LNCAP (cell line): ENCODE measurements at regions not wholly inside any gene's neighbourhood (a gene's known extent, or its start where the extent isn't known, plus 50 kb on each side); places are given as distances from the start of the nearest gene placed in this dataset.

Source experiments
- TF ChIP-seq, protein P1 (sequence below): fragments of 450-650 bp; IDR thresholded peaks from 2 replicates; pipeline ENCODE4 v1.5.1; 2017; ENCODE audit warnings: mild to moderate bottlenecking

DNA sequence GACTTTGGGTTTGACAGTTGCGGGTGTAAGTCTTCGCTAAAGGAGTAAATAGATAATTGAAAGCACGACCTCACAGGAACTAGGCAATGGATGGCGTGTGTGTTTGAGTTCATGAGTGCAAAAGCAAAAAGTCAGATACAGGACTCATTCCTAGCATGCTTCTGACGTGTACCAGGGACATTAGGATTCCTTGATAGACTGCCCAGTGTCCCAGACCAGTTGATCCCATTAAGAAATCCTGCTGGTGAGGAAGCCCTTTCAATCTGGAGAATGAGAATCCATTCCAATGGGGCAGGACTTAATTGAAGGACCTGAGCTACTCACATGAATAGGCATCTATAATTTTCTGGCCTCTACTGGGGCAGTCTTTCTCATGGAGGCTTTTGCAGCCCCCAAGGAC, 235.4 kb downstream of the RAD51AP2 start:
- TF ChIP-seq, protein P1, sequence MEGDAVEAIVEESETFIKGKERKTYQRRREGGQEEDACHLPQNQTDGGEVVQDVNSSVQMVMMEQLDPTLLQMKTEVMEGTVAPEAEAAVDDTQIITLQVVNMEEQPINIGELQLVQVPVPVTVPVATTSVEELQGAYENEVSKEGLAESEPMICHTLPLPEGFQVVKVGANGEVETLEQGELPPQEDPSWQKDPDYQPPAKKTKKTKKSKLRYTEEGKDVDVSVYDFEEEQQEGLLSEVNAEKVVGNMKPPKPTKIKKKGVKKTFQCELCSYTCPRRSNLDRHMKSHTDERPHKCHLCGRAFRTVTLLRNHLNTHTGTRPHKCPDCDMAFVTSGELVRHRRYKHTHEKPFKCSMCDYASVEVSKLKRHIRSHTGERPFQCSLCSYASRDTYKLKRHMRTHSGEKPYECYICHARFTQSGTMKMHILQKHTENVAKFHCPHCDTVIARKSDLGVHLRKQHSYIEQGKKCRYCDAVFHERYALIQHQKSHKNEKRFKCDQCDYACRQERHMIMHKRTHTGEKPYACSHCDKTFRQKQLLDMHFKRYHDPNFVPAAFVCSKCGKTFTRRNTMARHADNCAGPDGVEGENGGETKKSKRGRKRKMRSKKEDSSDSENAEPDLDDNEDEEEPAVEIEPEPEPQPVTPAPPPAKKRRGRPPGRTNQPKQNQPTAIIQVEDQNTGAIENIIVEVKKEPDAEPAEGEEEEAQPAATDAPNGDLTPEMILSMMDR, result no peak

DNA sequence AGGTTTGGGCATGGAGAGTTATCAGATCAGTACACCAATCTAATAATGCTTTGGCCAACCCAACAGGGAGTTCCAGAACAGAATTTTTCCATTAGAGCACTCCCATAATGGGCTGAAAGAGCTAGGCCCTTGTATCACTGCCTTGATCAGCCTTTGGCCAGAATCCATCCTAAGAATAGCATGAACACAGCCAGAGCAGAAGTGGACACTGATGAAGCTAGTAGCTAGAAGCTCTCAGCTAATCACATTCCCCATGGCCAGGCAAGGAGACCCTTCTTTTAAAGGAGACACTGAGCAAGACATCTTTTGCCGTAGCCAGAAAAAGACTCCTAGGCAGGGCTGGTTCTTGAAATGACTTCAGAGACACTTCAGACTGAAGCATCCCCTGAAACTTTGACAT, 236.0 kb downstream of the RAD51AP2 start:
- TF ChIP-seq, protein P1, result no peak

DNA sequence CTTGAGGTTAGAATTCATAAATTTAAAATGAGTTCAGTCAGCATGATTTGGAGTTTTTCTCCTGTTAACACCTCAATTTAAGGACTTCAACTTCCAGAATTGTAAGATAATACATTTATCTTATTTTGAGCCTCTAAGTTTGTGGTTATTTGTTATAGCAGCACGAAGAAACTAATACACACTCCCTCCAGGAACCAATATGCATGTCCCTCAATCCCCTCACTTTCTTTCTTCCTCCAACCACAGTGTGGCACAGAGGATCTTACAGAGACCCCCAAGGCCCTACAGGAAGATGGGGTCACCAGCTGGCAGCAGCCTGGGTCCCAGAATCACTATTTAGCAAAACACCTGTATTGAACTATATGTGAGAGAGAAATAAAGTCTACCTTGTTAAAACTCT, 242.0 kb downstream of the RAD51AP2 start:
- TF ChIP-seq, protein P1, result no peak

DNA sequence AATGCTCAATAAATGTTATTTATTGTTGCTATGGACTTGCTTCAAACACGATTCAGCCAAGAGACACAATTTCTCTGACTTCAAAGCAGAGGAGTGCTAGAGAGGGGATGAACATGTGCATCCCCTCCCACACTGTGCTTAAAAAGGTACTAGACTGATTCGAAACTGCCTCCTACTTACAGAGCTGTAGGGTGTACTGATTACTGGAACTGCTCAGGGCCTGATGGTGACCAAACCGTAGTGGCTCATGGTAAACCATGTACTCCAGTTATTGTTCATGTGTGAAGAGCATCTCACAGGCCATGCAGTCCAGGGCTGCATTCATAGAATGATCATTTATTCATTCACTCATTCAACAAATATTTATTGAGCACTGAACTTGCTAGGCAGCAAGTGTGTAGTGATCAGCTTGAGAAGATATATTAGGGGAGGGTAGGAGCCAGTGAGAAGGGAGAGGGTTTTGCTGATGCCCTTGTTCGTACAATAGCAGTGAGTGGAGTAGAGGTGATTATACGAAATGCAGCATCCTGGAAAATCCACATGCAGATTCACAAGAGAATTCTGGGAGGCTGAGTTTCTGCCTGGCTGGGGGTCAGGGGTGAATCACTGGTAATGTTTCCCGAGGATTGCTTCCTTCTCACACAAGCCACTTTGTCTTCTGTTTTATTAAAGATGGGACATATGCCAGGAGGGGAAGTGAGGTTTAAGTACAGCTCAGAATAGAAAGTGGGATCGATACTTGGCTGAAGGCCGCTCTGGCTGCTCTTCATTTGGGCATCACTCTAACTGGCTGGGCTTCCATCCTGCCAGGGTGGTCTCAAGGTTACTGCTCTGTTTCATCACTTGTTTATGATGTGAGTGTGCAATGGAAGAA, 245.4 kb downstream of the RAD51AP2 start:
- TF ChIP-seq, protein P1, result no peak

DNA sequence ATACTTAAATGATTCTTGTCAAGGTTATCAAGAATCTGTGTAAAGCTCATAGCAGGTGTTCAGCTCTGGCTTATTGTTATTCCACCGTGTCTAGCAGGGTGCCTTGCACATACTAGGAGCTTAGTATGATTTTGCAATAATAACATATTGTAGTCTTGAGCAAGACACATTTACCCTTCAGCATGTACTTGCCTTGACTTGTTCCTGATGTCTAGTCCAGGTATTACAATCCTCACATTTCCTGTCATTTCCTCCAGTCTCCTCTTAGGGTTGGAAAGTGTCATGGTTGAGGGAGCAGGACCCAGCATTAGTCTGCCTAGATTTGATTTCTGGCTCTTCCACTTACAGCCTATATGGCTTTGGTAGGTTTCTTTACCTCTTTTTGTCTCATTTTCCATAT, 246.1 kb downstream of the RAD51AP2 start:
- TF ChIP-seq, protein P1, result no peak

DNA sequence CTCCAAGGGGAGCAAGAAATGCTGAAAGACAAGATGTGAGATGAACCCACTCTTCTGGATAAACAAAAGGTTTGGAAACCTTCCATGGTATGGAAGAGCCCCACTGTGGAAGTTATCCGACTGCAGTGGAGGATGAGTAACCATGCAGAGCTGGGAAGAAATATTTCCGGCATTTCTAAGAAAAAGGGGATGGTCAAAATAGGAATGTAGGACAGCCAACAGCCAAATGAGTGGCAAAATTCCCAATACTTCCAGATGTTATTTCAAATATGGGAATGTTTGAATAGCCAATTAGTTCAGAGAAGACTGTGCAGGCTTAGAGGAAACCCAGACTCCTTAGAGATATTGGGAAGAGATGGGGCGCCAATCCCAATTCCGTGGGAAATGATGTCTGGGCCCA, 246.8 kb downstream of the RAD51AP2 start:
- TF ChIP-seq, protein P1, result no peak

DNA sequence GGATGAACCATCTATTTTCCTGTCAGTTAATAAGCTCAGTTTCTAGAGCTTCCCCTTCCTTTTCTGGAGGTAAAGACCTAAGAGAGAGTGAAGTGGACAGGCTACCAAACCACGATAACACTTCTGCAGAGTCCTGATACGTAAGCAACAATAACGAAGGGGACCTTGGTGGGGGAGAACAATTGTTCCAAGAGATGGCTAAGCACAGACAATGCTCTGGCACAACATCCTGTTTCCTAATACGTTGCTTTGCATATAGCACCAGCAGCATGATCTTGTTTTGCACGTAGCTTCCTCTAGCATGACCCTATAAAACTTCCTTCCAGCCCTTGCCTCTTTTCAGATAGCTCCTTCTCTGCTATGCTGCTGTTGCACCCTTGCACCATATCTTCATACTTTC, 247.3 kb downstream of the RAD51AP2 start:
- TF ChIP-seq, protein P1, result no peak
